ENCODE measurements at regions not wholly inside any gene's neighbourhood (a gene's known extent, or its start where the extent isn't known, plus 50 kb on each side); places are given as distances from the start of the nearest gene placed in this dataset.

DNA sequence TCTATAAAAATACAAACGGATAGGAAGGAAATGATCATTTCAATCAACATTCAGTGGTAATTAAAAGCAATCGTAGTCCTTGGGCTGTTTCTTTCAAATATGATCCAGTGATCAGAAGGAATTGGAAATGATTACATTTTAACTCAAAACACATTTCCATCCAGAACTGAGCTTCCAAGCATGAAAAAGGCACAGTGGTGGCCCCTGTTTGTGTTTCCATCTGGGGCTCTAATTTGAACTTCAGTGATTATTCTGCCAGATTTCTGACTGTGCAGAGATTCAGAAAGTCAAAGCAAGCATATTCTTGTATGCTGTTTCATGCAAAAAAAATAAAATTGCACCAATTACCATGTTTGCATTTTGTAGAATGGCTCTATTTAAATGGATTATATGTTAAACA lies 157.0 kb upstream of the LMNTD1 start:
- TF ChIP-seq, protein P1, sequence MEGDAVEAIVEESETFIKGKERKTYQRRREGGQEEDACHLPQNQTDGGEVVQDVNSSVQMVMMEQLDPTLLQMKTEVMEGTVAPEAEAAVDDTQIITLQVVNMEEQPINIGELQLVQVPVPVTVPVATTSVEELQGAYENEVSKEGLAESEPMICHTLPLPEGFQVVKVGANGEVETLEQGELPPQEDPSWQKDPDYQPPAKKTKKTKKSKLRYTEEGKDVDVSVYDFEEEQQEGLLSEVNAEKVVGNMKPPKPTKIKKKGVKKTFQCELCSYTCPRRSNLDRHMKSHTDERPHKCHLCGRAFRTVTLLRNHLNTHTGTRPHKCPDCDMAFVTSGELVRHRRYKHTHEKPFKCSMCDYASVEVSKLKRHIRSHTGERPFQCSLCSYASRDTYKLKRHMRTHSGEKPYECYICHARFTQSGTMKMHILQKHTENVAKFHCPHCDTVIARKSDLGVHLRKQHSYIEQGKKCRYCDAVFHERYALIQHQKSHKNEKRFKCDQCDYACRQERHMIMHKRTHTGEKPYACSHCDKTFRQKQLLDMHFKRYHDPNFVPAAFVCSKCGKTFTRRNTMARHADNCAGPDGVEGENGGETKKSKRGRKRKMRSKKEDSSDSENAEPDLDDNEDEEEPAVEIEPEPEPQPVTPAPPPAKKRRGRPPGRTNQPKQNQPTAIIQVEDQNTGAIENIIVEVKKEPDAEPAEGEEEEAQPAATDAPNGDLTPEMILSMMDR (conservative IDR thresholded peaks at IDR 0.05; ENCODE audit: low read depth, low read length) = no peak
- TF ChIP-seq EZH2 (IDR thresholded peaks at IDR 0.05; ENCODE audit: low read length, unreplicated experiment) = no peak
- no peak for TF ChIP-seq EZH2phosphoT487 (IDR thresholded peaks at IDR 0.05; ENCODE audit: borderline replicate concordance, low read length)
